Skeletal muscle satellite cell (primary cell): ENCODE measurements at regions not wholly inside any gene's neighbourhood (a gene's known extent, or its start where the extent isn't known, plus 50 kb on each side); places are given as distances from the start of the nearest gene placed in this dataset.

ENCODE experiments used
- H3K27me3 ChIP-seq: 2 replicates; pipeline ENCODE4 v1.7.0; 2013; ENCODE audit warnings: low read length; ENCODE audit not compliant: control insufficient read depth, insufficient read depth
- H3K36me3 ChIP-seq: 2 replicates; pipeline ENCODE4 v1.7.0; 2013; ENCODE audit warnings: mild to moderate bottlenecking, control low read depth, low read length; ENCODE audit not compliant: insufficient read depth
- H3K4me1 ChIP-seq: 2 replicates; pipeline ENCODE4 v1.7.0; 2013; ENCODE audit warnings: low read length; ENCODE audit not compliant: control insufficient read depth, insufficient read depth
- H3K4me2 ChIP-seq: 2 replicates; pipeline ENCODE4 v1.7.0; 2013; ENCODE audit warnings: mild to moderate bottlenecking, low read length
- H3K4me3 ChIP-seq: 2 replicates; pipeline ENCODE4 v1.7.0; 2013; ENCODE audit warnings: low read length
- H3K9ac ChIP-seq: 2 replicates; pipeline ENCODE4 v1.7.0; 2013; ENCODE audit warnings: mild to moderate bottlenecking, low read depth, low read length, moderate library complexity
- H3K9me3 ChIP-seq: replicated peaks from 2 replicates; pipeline ENCODE4 v1.7.0; 2013; ENCODE audit warnings: mild to moderate bottlenecking, control low read depth, low read length

DNA sequence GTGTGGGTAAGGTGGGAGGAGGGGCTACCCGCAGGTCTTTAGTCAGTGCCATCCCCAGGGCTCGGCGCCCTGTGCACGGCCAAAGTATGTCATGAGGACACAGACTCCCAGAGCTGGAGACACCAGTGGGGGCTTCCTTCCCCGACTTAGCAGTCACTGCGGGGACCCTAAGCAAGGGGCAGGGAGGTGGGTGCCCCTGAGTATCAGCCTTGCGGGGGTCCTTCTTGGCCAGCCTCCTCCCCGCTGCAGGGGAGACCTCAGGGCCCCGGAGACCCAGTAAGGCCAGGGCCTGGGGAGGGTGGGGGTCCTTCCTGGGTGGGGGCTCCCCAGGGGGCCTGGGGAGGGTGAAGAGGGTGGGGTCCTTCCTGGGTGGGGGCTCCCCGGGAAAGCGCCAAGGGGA, 673.8 kb downstream of the BRD1 start:
- Histone ChIP-seq H3K4me1 (no peaks in the 10 kb centered on the region), H3K9me3 (peaks cover 21% of the 10 kb centered on the region), H3K36me3 (no peaks in the 10 kb centered on the region), H3K4me2 (no peak overlapping the region), H3K27me3 (no peaks in the 10 kb centered on the region), H3K4me3 (no peak overlapping the region), H3K9ac (no peak overlapping the region)

DNA sequence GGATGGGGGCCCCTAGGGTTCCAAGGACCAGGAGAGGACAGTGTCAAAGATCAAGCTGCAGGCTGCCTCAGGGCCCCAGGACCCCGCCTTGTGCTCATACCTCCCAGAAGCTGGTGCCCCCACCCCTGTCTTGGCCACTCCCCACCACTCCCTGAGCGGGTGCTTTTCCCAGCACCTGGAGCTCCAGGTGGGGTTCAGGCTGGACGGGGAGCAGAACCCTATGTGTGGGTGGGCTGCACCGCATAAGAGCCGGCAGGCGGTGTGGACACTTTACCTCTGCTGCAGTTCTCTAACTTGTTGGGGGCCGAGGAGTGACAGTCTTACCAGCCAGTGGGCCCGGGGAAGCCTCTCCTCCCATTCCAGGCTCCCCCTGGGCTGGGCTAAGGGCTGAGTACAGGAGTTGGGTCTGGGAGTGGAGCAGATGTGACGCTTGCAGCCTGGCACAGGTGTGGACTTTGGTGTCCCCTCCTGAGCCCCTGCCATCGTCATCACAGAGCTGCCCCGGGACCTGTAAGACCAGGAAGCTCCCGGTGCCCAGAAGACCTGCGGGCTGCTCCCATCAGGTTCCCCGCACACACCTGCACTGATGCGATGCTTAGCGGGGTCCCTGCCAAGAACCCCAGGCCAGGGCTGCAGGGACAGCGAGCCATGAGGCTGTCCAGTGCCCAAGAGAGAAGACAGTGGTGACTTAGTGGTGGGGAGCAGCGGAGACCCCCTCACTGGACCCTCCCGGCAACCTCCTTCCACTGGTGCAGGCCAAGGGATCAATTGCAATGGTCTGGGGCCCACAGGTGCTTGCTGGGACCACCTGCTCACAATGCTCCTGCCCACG, 674.5 kb downstream of the BRD1 start:
- no peak overlapping the region for H3K9ac ChIP-seq
- no peaks in the 10 kb centered on the region for H3K36me3 ChIP-seq
- no peak overlapping the region for H3K4me3 ChIP-seq
- H3K4me2 ChIP-seq, result no peak overlapping the region
- peaks cover 20% of the 10 kb centered on the region for H3K9me3 ChIP-seq
- H3K4me1 ChIP-seq, result no peaks in the 10 kb centered on the region
- no peaks in the 10 kb centered on the region for H3K27me3 ChIP-seq

DNA sequence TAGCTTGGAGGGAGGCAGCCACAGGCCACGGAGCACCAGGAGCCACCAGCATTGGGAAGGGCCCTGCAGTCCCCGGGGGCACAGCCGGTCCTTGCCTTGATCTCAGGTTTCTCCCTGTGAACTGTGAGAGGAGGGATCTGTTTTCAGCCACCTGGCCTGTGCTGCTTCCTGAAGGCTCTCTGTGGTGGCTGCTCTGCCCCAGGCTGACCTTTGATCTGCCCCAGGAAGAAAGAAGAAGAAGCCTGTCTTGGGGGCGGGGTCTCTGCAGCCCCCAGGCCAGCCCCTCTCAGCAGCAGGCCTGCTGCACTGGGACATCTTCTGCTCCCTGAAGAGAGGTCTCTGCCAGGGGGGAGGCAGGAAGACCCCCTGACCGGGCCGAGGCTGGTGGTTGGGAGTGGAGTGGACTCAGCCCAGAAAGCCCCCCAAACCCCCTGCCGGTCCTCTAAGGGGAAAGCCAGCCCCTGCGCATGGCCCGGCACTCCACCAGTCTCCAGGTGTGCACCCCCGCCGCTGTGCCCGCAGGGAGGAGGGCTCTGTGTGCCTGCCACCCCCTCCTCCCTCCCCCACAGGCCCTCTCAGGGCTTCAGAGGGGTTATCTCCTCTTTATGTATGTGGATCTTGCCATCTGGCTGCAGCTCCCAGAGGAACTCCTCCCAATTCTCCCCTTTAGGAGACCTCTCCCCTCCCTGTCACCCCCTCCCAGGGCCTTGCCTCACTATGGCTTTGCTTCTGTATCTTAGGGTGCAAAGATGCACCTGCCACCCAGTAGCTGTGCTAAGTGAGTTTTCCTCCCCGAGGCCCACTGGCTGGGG, 675.3 kb downstream of the BRD1 start:
- H3K4me1 ChIP-seq, result no peaks in the 10 kb centered on the region
- H3K4me2 ChIP-seq, result no peak overlapping the region
- no peak overlapping the region for H3K9ac ChIP-seq
- no peak overlapping the region for H3K4me3 ChIP-seq
- H3K9me3 ChIP-seq, result peaks cover 20% of the 10 kb centered on the region
- H3K27me3 ChIP-seq, result no peaks in the 10 kb centered on the region
- H3K36me3 ChIP-seq, result no peaks in the 10 kb centered on the region

DNA sequence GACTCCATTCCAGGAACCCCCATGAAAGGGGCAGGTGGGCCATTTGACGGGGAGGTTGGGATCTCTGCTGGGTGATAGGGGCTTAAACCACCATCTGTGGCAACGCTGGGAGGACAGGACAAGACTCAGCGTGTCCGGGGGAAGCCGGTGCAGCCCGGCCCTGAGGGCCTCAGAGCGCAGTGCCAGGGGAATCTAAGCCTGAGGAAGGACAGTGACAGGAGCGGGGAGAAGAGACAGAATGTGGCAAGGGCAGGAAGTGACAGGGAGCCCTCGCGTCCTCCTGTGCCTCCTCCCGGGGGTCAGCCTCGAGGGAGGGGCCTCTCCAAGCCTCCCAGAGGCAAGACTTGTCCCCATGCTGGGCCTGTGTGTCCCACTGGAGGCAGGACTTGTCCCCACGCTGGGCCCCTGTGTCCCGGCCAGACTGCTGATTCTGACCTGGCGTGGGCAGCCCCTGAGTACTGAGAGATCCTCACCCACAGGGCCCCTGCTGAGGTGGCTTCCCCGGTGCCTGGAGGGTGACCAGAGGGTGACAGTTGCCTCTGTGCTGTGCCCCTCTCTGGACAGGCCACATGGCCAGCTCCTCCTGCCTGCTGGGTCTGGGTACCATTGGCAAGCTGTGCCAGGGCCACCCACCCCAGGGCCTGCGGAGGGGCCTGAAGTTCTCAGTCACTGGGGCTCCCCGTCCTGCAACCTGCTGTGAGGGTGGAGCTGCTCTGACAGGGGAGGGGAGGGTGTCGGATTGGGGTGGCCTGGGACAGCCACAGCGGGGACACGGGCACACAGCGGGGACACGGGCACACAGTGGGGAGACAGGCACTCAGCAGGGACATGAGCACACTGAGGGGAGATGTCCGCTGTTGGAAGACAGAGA, 676.2 kb downstream of the BRD1 start:
- H3K27me3 ChIP-seq, result no peaks in the 10 kb centered on the region
- no peak overlapping the region for H3K4me2 ChIP-seq
- no peak overlapping the region for H3K4me3 ChIP-seq
- peaks cover 26% of the 10 kb centered on the region for H3K9me3 ChIP-seq
- H3K36me3 ChIP-seq, result no peaks in the 10 kb centered on the region
- no peaks in the 10 kb centered on the region for H3K4me1 ChIP-seq
- H3K9ac ChIP-seq, result no peak overlapping the region

DNA sequence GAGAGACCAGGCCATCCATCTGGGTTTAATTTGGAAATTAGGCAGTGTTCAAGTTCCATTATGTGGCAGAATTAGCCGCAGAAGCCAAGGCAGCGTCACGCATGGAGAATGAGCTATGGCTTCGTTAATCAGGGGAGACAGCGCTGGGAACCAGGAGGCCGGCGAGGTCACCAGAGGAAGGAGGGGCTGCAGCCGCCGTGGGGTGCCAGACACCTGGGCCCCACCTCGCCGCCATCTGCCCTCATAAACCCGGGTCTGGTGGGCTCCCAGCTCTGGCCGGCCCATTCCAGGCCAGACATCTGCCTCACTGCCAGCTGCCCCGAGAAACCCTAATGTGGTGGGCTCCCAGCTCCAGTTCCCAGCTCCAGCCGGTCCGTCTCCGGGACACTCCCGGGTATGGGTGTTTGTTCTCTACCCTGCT, 676.9 kb downstream of the BRD1 start:
- H3K36me3 ChIP-seq, result no peaks in the 10 kb centered on the region
- no peak overlapping the region for H3K9ac ChIP-seq
- H3K9me3 ChIP-seq, result peaks cover 27% of the 10 kb centered on the region
- H3K27me3 ChIP-seq, result no peaks in the 10 kb centered on the region
- H3K4me2 ChIP-seq, result no peak overlapping the region
- no peak overlapping the region for H3K4me3 ChIP-seq
- no peaks in the 10 kb centered on the region for H3K4me1 ChIP-seq

DNA sequence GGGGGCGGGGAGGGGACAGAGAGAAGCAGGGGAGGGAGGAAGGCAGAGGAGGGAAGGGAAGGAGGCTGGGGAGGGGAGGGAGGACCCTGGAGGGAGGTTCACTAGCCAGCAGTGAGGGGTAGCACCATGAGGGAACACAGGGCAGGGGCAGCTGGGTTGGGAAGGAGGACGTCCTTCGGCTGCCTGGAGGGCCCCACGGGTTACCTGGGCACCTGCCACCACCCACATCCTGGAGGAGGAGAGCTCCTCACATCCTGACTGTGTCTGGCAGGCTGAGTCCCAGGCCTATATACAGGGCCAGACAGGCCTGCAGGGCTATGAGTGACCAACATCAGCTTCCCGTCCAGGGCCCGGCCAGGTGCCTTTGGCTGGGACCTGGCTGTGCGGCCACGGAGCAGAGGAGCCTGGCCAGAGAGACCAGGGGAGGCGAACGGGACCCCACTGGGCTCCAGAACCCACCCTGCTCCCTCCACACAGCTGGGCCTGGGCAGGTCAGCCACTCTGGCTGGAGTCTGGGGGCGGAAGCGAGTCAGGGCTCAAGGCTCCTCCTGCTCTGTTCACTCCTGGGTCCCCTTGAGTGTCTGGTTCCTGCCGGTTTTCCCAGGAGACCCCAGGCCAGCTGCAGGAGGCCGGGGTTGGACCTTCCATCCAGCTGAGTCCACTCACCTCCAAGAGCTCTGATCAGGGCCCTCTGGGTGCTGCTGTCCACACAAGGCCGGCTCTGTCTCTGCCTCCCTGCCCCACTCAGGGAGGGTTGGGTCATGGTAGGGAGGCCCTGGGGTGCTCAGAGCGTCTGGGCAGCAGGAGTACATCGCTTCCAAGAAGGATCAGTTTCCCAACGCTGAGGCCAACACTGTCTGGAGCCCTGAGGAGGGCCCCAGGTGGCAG, 677.7 kb downstream of the BRD1 start:
- Histone ChIP-seq H3K9me3 (peaks cover 30% of the 10 kb centered on the region), H3K4me1 (no peaks in the 10 kb centered on the region), H3K4me2 (no peak overlapping the region), H3K27me3 (no peaks in the 10 kb centered on the region), H3K4me3 (no peak overlapping the region), H3K9ac (no peak overlapping the region), H3K36me3 (no peaks in the 10 kb centered on the region)

DNA sequence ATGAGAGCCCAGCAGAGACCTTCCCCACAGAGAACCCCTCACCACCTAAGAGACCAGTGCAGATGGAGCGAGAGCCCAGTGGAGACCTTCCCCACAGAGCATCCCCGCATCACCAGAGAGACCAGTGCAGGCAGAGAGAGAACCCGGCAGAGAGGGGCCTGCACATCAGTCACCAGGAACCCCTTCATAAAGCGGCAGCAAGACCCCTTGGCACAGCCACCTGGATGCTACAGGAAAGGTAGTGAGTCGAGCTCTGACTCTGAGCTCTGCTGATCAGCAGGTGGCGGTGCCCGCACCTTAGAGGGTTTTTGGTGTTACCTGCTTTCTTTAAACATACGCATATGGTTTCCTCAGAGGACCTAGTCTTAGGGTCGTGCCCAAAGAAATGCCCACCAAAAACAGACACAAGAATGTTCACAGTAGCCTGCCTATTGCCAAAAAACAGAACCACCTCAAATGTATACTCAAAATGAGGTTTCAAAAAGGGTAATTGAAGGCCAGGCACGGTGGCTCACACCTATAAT, 678.7 kb downstream of the BRD1 start:
- Histone ChIP-seq H3K9me3 (peaks cover 30% of the 10 kb centered on the region), H3K4me1 (no peaks in the 10 kb centered on the region), H3K27me3 (no peaks in the 10 kb centered on the region), H3K9ac (no peak overlapping the region), H3K4me3 (no peak overlapping the region), H3K36me3 (no peaks in the 10 kb centered on the region), H3K4me2 (no peak overlapping the region)

DNA sequence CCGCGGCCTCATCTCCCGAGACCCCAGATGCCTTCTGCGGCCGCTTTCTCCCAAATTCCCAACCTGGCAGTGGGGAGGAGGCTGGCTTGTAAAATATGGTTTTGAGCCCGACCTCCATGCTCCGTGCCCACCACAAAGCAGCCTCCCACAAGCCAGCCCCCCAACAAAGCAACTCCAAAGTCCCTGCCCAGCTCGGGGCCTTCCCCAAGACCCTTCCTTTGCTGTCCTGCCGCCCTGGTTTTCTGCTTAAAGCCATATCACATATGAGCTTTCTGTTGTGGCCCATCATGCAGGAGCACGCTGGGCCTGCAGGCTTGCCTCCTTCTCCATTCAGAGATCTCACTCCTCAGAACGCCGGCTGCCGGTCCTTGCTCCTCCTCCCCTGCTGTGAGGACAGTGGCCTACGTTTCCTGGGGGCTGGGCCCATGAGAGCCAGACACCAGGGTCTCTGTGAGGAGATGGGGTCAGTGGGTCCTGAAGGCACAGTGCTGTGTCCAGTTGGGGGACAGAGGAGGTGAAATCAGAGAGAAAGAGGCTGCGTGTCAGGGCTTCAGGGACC, 680.0 kb downstream of the BRD1 start:
- Histone ChIP-seq H3K4me1 (no peaks in the 10 kb centered on the region), H3K27me3 (no peaks in the 10 kb centered on the region), H3K4me3 (no peak overlapping the region), H3K9me3 (peaks cover 30% of the 10 kb centered on the region), H3K4me2 (no peak overlapping the region), H3K9ac (no peak overlapping the region), H3K36me3 (no peaks in the 10 kb centered on the region)

DNA sequence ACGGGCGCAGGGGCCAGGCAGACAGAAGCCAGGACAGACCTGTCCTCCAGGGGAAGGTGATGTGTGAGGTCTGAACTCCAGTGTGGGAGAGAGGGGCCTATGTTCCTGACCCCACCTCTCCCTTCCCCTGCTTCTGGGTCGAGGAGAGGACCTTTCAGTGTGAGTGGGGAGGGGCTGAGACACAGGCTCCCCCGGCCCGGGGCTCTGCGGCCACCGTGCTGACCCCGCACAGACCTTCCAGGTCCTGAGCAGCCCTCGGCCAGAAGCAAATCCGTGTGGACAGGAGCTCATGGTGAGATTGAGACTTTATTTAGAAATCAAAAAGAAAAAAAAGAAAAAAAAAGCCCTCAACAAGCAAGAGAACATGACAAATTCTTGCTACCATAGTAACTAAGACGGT, 680.5 kb downstream of the BRD1 start:
- peaks cover 30% of the 10 kb centered on the region for H3K9me3 ChIP-seq
- H3K4me1 ChIP-seq, result no peaks in the 10 kb centered on the region
- H3K27me3 ChIP-seq, result no peaks in the 10 kb centered on the region
- no peaks in the 10 kb centered on the region for H3K36me3 ChIP-seq
- no peak overlapping the region for H3K9ac ChIP-seq
- no peak overlapping the region for H3K4me2 ChIP-seq
- no peak overlapping the region for H3K4me3 ChIP-seq

DNA sequence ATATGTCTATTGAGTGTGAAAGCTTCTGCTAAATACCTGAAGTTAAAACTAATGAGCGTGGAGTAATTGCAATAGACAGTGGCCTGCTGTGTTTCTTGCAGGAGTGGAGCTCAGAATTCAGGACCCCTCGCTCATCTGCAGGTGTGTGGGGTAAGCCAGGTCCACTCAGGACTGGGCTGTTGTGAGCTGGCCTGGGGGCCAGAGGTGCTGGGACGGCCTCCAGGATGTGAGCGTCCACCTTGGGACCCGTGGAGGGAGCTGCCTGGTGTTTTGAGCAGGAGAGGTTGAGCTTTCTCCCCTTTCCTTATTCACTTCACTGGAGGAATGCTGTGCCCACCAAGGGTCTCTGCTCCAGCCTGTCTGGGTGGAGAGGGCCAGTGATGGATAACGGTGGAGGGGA, 681.2 kb downstream of the BRD1 start:
- Histone ChIP-seq H3K4me1 (no peaks in the 10 kb centered on the region), H3K4me2 (no peak overlapping the region), H3K4me3 (no peak overlapping the region), H3K9ac (no peak overlapping the region), H3K9me3 (peaks cover 34% of the 10 kb centered on the region), H3K36me3 (no peaks in the 10 kb centered on the region), H3K27me3 (no peaks in the 10 kb centered on the region)
